Activated CD4-positive, alpha-beta T cell treated with anti-CD3 and anti-CD28 coated beads for 36 hours (primary cell): ENCODE measurements at regions not wholly inside any gene's neighbourhood (a gene's known extent, or its start where the extent isn't known, plus 50 kb on each side); places are given as distances from the start of the nearest gene placed in this dataset.
"Not testable (repeated sequence)": the region's sequence is repeated elsewhere in the genome, so short reads cannot be mapped to it uniquely, and the experiment has no call there.

Experiments
- ATAC-seq: fragments of 200-7000 bp; cut with Tn5 transposase; one replicate; pipeline ENCODE4 v1.10.0; 2021; ENCODE audit warnings: mild to moderate bottlenecking, moderate library complexity
- CTCF ChIA-PET: fragments of 350-600 bp; sonication (Branson Sonifier 250); formaldehyde crosslinking; loops from one replicate; lab custom pipeline; 2021; ENCODE audit warnings: antibody characterized with exemption; lab: Charles Lee
- POLR2A ChIA-PET: fragments of 350-600 bp; sonication (Branson Sonifier 250); formaldehyde crosslinking; loops from one replicate; lab custom pipeline; 2021; ENCODE audit warnings: antibody characterized with exemption, inconsistent platforms; lab: Charles Lee
- DNase-seq: peaks from one replicate; pipeline ENCODE4 v3.0.0-alpha.2; 2020
- H3K27ac Mint-ChIP-seq: one replicate; pipeline ENCODE4 v1.8.0; 2021; ENCODE audit warnings: mixed read lengths
- H3K27me3 Mint-ChIP-seq: one replicate; pipeline ENCODE4 v1.8.0; 2021; ENCODE audit warnings: mixed read lengths
- H3K36me3 Mint-ChIP-seq: one replicate; pipeline ENCODE4 v1.8.0; 2021; ENCODE audit warnings: low read depth, mixed read lengths
- H3K4me1 Mint-ChIP-seq: one replicate; pipeline ENCODE4 v1.8.0; 2021; ENCODE audit warnings: mixed read lengths
- H3K4me3 Mint-ChIP-seq: one replicate; pipeline ENCODE4 v1.8.0; 2021; ENCODE audit warnings: mild to moderate bottlenecking, moderate library complexity, mixed read lengths
- H3K9me3 Mint-ChIP-seq: one replicate; pipeline ENCODE4 v1.8.0; 2021; ENCODE audit warnings: low read depth, mixed read lengths
- intact Hi-C, 2 experiments: fragments of 100-400 bp; cut with DNase I in 1 of 2; cut with micrococcal nuclease in 1 of 2; formaldehyde crosslinking; loops; one replicate each; pipeline versions ENCODE4 v1.14.2 to v1.15.1; 2022 to 2024; cut with DNase I, micrococcal nuclease

DNA sequence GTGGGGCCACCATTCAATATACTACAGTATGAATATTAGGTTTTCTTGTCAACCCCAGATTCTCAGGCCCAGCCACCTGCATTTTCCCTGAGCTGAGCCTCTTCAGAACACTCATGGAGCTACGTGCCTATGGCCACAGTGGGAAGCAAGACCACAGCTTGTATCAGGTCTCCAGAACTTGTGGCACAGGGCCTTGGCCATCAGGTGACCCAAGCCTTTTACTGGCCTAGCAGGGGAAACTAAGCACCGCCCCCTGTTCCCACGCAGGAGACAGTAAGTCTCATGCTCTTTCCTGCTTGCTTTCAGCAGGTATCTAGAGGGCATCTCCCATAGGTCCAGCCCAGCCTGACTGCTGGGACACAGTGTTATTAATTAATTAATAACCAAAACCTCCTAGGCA lies 138.4 kb upstream of the MAMLD1 start:
- Mint-ChIP-seq H3K9me3 (no peaks in the 10 kb centered on the region), H3K4me3 (no peak overlapping the region), H3K36me3 (no peaks in the 10 kb centered on the region), H3K27ac (no peak overlapping the region), H3K27me3 (no peaks in the 10 kb centered on the region), H3K4me1 (peaks cover 2% of the 10 kb centered on the region)
- no peak for DNase-seq
- ChIA-PET CTCF (no interaction called here), POLR2A (no interaction called here)
- intact Hi-C loops = no loop called here
- ATAC-seq = no peak

DNA sequence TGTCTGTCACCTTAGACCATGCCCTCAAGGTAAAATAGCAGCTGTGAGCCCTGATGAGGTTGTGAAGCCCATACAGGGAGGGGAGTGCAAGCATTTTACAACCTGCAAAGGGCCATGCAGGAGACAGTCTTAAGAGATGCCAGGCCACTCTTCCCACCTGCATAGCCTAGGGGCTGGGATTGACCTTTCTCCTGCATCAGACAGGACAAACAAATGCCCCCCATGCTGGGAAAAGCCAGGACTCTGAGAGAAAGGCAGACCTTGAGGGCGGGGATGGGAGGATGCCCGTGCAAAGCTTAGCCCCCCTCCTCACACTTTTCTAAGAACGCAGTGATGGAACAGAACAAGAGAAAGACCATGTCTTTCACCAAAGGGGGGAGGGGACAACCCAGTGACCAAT lies 137.9 kb upstream of the MAMLD1 start:
- no peaks in the 10 kb centered on the region for H3K9me3 Mint-ChIP-seq
- DNase-seq (no peak), ATAC-seq (no peak)
- no peaks in the 10 kb centered on the region for H3K36me3 Mint-ChIP-seq
- no peaks in the 10 kb centered on the region for H3K27me3 Mint-ChIP-seq
- intact Hi-C loops = no loop called here
- H3K4me1 Mint-ChIP-seq = peaks cover 2% of the 10 kb centered on the region
- no peak overlapping the region for H3K4me3 Mint-ChIP-seq
- CTCF ChIA-PET = no interaction called here
- no peak overlapping the region for H3K27ac Mint-ChIP-seq
- POLR2A ChIA-PET = no interaction called here

DNA sequence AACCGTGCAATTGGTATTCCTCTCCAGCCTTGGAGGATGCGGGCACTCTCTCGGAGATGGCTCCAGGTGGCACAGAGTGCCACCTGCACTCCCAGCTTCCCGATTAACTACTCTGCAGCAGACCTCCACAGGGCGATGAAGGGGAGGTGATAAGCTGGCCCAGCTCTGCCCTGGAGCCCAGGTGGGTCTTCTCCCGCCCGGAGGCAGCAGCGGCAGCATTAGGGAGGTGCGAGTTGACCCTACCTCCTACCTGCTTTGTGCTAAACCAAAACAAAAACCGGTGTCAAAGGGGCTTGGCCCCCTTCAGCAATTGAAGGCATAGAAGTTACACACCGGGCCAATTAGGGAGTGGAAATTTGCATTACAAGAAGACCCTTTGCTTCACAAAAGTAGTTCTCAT lies 137.4 kb upstream of the MAMLD1 start:
- no peaks in the 10 kb centered on the region for H3K36me3 Mint-ChIP-seq
- no peak overlapping the region for H3K27ac Mint-ChIP-seq
- no peak overlapping the region for H3K4me3 Mint-ChIP-seq
- CTCF ChIA-PET = no interaction called here
- no peaks in the 10 kb centered on the region for H3K27me3 Mint-ChIP-seq
- peaks cover 2% of the 10 kb centered on the region for H3K4me1 Mint-ChIP-seq
- intact Hi-C loops = no loop called here
- H3K9me3 Mint-ChIP-seq = no peaks in the 10 kb centered on the region
- DNase-seq (no peak), ATAC-seq (no peak)
- POLR2A ChIA-PET = no interaction called here

DNA sequence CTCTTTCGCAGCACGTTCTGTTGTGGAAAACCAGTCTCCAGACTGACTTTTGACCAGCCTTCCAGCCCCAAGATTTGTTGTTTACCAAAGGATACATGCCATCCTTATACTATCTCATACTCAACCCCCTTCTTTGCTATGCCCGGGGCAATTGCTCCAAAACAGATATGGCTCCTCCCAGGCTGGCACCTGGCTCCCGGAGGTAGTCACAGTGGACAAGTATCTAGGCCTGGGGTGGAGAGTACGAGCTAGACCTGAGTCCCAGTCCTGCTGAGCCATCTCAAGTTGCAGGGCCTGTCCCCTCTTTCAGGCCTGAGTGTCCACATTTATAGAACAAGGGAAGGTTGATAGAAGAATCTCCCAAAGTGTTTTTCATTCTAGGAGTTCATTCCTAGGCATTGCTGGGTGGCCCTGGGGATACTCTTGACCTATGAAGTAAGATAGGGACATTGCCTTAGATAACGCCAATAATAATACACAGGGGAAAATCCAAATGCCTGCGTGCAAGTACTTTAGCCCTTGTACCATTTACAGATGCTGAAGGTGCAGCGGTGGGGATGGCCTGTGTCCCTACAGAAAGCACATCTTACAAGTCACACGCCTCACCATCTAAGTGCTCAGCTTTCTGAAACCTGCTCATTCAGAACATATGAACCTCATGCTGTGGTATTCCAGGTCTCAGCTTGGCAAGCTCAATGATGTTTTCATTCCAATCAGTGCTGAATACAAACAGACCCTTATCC lies 136.7 kb upstream of the MAMLD1 start:
- H3K36me3 Mint-ChIP-seq = no peaks in the 10 kb centered on the region
- ATAC-seq (no peak), DNase-seq (no peak)
- H3K4me1 Mint-ChIP-seq = peaks cover 2% of the 10 kb centered on the region
- CTCF ChIA-PET = interaction anchor here (0.6 kb wide), 1 partner anchor 10 kb away, joined by 3 read pairs; no protein-coding TSS in a partner anchor
- no peaks in the 10 kb centered on the region for H3K27me3 Mint-ChIP-seq
- POLR2A ChIA-PET = no interaction called here
- no peak overlapping the region for H3K27ac Mint-ChIP-seq
- H3K9me3 Mint-ChIP-seq = no peaks in the 10 kb centered on the region
- no peak overlapping the region for H3K4me3 Mint-ChIP-seq
- intact Hi-C loops = no loop called here

DNA sequence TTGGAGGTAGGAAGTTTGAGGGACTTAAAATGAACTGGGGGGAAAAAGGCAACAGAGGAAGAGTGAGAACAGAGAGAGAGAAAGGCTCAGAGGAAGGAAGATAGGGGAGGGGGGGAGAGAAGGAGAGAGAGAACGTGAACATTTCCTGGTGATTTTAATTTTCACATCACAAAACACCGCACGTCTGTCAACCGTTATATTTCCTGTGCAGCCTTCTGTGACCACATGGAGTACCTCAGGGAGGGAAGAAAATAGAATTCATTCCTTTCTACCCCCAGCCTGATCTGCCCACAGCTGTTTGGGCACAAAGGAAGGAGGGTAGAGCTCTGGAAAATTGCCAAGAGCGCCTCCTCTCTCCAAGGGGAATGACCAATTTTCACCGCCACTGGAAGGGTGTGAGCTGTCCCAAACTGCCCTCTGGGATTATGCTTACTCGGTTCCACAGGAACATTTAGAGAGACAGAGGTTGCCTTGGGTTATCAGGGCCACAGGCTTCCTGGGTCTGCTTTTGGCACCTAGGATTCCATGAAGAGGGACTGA lies 135.7 kb upstream of the MAMLD1 start:
- no peaks in the 10 kb centered on the region for H3K27me3 Mint-ChIP-seq
- ChIA-PET POLR2A (no interaction called here), CTCF (interaction anchor here (0.6 kb wide), 1 partner anchor 9 kb away, joined by 3 read pairs; no protein-coding TSS in a partner anchor)
- no peak overlapping the region for H3K4me3 Mint-ChIP-seq
- intact Hi-C loops = no loop called here
- H3K4me1 Mint-ChIP-seq = peaks cover 2% of the 10 kb centered on the region
- H3K9me3 Mint-ChIP-seq = no peaks in the 10 kb centered on the region
- DNase-seq (no peak), ATAC-seq (no peak)
- no peaks in the 10 kb centered on the region for H3K36me3 Mint-ChIP-seq
- H3K27ac Mint-ChIP-seq = no peak overlapping the region

DNA sequence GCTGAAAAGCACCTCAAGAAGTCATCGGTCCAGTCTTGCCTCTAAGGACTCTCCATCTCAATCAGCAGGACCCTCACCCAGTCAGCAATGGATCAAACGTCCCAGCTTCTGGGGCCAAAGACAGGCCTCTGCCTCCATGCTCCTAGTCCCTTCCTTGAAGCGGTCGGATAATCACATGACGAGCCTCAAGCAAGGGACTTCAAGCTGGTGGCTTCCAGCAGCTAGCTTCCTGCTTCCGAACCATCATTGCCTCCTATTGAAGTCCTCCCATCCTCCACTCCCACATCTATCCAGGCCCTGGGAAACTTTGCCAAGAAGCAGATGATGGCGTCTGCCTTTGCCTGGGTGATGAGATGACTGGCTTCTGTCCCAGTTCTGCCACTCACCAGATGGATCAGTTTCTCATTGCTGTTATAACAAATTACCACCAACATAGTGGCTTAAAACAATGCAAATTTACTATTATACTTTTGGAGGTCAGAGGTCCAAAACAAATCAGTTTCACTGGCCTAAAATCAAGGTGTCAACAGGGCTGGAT lies 135.2 kb upstream of the MAMLD1 start:
- POLR2A ChIA-PET = no interaction called here
- Mint-ChIP-seq H3K36me3 (no peaks in the 10 kb centered on the region), H3K4me1 (peaks cover 2% of the 10 kb centered on the region), H3K4me3 (no peak overlapping the region), H3K9me3 (no peaks in the 10 kb centered on the region), H3K27me3 (no peaks in the 10 kb centered on the region), H3K27ac (no peak overlapping the region)
- intact Hi-C loops = no loop called here
- DNase-seq (no peak), ATAC-seq (no peak)
- CTCF ChIA-PET = no interaction called here

DNA sequence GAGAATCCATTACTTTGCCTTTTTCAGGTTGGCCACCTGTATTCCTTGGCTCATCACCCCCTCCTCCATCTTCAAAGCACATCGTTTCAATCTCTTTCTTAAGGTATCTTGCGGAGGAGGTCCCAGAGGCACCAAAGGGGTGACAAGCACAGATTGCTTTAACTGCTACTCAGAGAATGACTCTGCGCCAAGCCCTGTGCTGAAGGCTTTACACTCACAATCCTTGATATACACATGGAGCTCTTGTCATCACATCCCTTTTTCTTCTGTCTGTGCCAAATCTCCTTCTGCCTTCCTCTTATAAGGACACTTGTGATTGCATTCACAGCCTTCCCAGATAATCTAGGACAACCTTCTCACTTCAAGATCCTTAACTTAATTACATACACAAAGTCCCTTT lies 134.7 kb upstream of the MAMLD1 start:
- intact Hi-C loops = no loop called here
- H3K36me3 Mint-ChIP-seq = no peaks in the 10 kb centered on the region
- H3K4me1 Mint-ChIP-seq = peaks cover 2% of the 10 kb centered on the region
- H3K9me3 Mint-ChIP-seq = no peaks in the 10 kb centered on the region
- no peak overlapping the region for H3K27ac Mint-ChIP-seq
- CTCF ChIA-PET = no interaction called here
- H3K4me3 Mint-ChIP-seq = no peak overlapping the region
- DNase-seq = no peak
- no peak for ATAC-seq
- POLR2A ChIA-PET = no interaction called here
- no peaks in the 10 kb centered on the region for H3K27me3 Mint-ChIP-seq

DNA sequence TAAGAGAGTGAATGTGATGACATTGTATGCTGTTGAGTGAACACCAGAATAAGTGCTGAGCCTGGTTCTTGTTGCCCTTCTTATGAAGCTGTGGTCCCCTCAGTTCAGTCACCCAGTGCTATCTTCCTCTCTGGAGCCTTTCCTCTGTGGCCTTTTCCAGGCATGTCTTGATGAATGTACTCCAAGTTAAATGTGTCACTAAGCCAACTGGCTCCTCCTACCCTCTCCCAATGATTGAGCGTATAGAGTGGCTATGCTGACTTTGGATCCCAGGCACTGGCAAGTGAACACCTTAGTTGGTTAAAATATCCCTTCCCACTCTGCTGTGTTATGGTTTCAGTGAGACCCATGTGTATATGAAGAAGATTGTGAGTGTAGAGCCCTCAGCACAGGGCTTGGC lies 134.1 kb upstream of the MAMLD1 start:
- H3K27ac Mint-ChIP-seq = no peak overlapping the region
- H3K4me3 Mint-ChIP-seq = no peak overlapping the region
- no peak for ATAC-seq
- no peaks in the 10 kb centered on the region for H3K27me3 Mint-ChIP-seq
- H3K9me3 Mint-ChIP-seq = no peaks in the 10 kb centered on the region
- H3K4me1 Mint-ChIP-seq = peaks cover 2% of the 10 kb centered on the region
- DNase-seq = no peak
- ChIA-PET POLR2A (no interaction called here), CTCF (no interaction called here)
- no peaks in the 10 kb centered on the region for H3K36me3 Mint-ChIP-seq
- intact Hi-C loops = no loop called here

DNA sequence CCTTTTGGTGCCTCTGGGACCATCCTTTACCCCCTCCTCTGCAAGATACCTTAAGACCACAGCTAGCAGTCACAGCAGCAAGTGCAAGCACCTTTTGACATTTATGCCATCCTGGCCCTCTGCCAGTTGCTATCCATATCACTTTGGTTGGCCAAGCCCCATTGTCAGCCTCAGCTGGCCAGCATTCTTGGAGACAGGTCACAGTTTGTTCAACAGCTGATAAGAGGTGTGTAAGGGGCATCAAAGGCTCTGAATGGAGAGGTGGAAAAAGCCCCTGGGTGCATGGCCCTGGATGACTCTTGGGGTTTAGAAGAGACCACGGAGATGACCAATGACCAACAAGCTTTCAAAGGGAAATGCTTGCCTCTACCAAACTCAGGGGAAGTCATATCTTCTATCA lies 133.6 kb upstream of the MAMLD1 start:
- no peaks in the 10 kb centered on the region for H3K36me3 Mint-ChIP-seq
- no peak for DNase-seq
- H3K4me1 Mint-ChIP-seq = peaks cover 2% of the 10 kb centered on the region
- intact Hi-C loops = no loop called here
- no peak overlapping the region for H3K27ac Mint-ChIP-seq
- ATAC-seq = no peak
- H3K4me3 Mint-ChIP-seq = no peak overlapping the region
- H3K9me3 Mint-ChIP-seq = no peaks in the 10 kb centered on the region
- POLR2A ChIA-PET = no interaction called here
- CTCF ChIA-PET = no interaction called here
- no peaks in the 10 kb centered on the region for H3K27me3 Mint-ChIP-seq

DNA sequence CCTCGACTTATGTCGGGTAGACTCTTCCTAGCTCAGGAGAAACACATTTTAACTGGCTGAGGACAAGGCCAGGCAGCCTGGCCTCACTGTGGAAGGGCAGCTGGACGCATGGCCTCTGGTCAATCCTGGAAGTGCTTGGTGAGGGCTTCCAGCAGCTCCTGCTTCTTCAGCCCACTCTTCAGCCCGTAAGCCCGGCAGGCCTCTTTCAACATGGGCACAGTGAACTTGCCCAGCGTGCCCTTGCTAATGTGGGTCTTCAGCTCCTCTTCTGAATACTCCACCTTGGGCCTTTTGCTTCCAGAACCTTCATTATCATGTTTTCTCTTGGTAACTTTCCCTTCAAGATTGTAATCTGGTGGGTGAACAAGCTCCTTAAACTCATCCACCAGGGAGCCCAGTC lies 132.2 kb upstream of the MAMLD1 start:
- H3K27me3 Mint-ChIP-seq, DNase-seq, POLR2A ChIA-PET, H3K9me3 Mint-ChIP-seq, H3K4me3 Mint-ChIP-seq, CTCF ChIA-PET, H3K27ac Mint-ChIP-seq, H3K4me1 Mint-ChIP-seq, ATAC-seq, H3K36me3 Mint-ChIP-seq, intact Hi-C loops: not testable (repeated sequence)

DNA sequence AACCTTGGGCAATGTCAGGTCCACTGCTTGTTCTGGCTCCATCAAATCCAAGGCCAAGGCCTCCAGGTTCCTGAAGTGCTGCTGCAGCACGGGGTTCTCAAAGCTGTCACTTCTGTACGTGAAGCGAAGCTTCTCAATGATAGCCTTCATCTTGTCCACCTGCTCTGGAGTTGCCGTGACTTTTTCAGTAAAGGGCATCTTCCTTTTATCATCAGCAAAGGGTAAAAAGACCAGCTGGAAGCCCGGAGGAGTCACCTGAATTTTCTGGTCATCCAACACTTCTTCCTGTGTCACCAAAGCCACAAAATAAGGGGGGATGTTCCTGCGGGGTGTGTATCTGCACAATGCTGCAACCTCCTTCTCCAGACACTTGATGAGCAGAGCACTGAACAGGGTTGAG lies 131.7 kb upstream of the MAMLD1 start:
- H3K9me3 Mint-ChIP-seq, DNase-seq, CTCF ChIA-PET, H3K36me3 Mint-ChIP-seq, POLR2A ChIA-PET, H3K27ac Mint-ChIP-seq, H3K4me3 Mint-ChIP-seq, ATAC-seq, H3K27me3 Mint-ChIP-seq, intact Hi-C loops, H3K4me1 Mint-ChIP-seq: not testable (repeated sequence)

DNA sequence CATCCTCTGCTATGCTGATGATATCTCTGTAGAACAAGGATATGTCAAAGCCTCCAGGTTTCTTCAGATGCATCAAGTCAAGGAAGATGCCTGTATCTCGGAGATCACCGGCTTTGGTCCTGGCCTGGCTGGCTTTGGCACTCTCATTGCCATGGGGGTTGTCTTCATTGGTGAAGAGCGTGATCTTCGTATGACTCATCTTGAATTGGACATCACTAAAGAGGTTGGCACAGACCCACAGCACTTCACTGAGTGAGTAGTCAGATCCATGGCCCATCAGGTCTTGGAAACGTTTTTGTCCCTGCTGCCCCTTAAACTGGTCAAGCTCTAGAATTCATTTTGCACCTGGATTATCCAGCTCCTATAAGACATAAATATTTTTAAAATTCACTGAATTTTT lies 130.9 kb upstream of the MAMLD1 start:
- H3K9me3 Mint-ChIP-seq, H3K4me1 Mint-ChIP-seq, DNase-seq, H3K4me3 Mint-ChIP-seq, H3K36me3 Mint-ChIP-seq, H3K27me3 Mint-ChIP-seq, H3K27ac Mint-ChIP-seq, CTCF ChIA-PET, intact Hi-C loops, ATAC-seq, POLR2A ChIA-PET: not testable (repeated sequence)
